H9 (cell line): ENCODE measurements at regions not wholly inside any gene's neighbourhood (a gene's known extent, or its start where the extent isn't known, plus 50 kb on each side); places are given as distances from the start of the nearest gene placed in this dataset.

ENCODE experiments used
- DNase-seq: peaks from one replicate; pipeline ENCODE4 v3.0.0-alpha.2; 2017
- H2AFZ ChIP-seq: one replicate; pipeline ENCODE4 v1.6.1; 2013; ENCODE audit warnings: mild to moderate bottlenecking, low read length, control low read depth, moderate library complexity
- H2AK5ac ChIP-seq: 2 replicates; pipeline ENCODE4 v1.6.1; 2013; ENCODE audit warnings: low read length, control low read depth, mixed read lengths; ENCODE audit not compliant: insufficient read length
- H2BK120ac ChIP-seq: one replicate; pipeline ENCODE4 v1.6.1; 2013; ENCODE audit warnings: low read depth, mild to moderate bottlenecking, low read length, control low read depth, inconsistent platforms; ENCODE audit not compliant: poor library complexity, severe bottlenecking
- H2BK12ac ChIP-seq: 2 replicates; pipeline ENCODE4 v1.6.1; 2013; ENCODE audit warnings: low read length, control low read depth, mixed read lengths, low read depth; ENCODE audit not compliant: insufficient read length
- H2BK15ac ChIP-seq: 2 replicates; pipeline ENCODE4 v1.6.1; 2013; ENCODE audit warnings: low read depth, low read length, control low read depth
- H2BK20ac ChIP-seq: one replicate; pipeline ENCODE4 v1.6.1; 2013; ENCODE audit warnings: low read depth, mild to moderate bottlenecking, low read length, control low read depth, inconsistent platforms; ENCODE audit not compliant: poor library complexity, severe bottlenecking
- H2BK5ac ChIP-seq: 2 replicates; pipeline ENCODE4 v1.6.1; 2013; ENCODE audit warnings: low read length, control low read depth, mixed read lengths; ENCODE audit not compliant: insufficient read length
- H3K14ac ChIP-seq: 2 replicates; pipeline ENCODE4 v1.6.1; 2013; ENCODE audit warnings: low read length, control low read depth; ENCODE audit not compliant: insufficient read depth
- H3K18ac ChIP-seq: 2 replicates; pipeline ENCODE4 v1.6.1; 2013; ENCODE audit warnings: low read depth, mild to moderate bottlenecking, mixed read lengths, low read length, control low read depth; ENCODE audit not compliant: insufficient read length
- H3K23ac ChIP-seq: 2 replicates; pipeline ENCODE4 v1.6.1; 2013; ENCODE audit warnings: low read length, control low read depth, mixed read lengths, low read depth; ENCODE audit not compliant: insufficient read length
- H3K23me2 ChIP-seq: 2 replicates; pipeline ENCODE4 v1.6.1; 2013; ENCODE audit warnings: low read depth, mild to moderate bottlenecking, mixed read lengths, low read length, control low read depth; ENCODE audit not compliant: insufficient read length, poor library complexity, severe bottlenecking
- H3K27ac ChIP-seq: 2 replicates; pipeline ENCODE4 v1.5.1; 2013; ENCODE audit warnings: low read length, control low read depth, mixed read lengths, low read depth; ENCODE audit not compliant: insufficient read length
- H3K27me3 ChIP-seq: 2 replicates; pipeline ENCODE4 v1.6.1; 2013; ENCODE audit warnings: low read length, control low read depth, inconsistent platforms; ENCODE audit not compliant: insufficient read depth
- H3K4ac ChIP-seq: 2 replicates; pipeline ENCODE4 v1.6.1; 2013; ENCODE audit warnings: low read depth, mild to moderate bottlenecking, control low read depth, inconsistent platforms, low read length, moderate library complexity
- H3K4me1 ChIP-seq: 2 replicates; pipeline ENCODE4 v1.6.1; 2013; ENCODE audit warnings: low read length, control low read depth, inconsistent platforms; ENCODE audit not compliant: insufficient read depth
- H3K4me2 ChIP-seq: 2 replicates; pipeline ENCODE4 v1.6.1; 2013; ENCODE audit warnings: low read length, control low read depth, mixed read lengths; ENCODE audit not compliant: insufficient read length, insufficient read depth
- H3K56ac ChIP-seq: 2 replicates; pipeline ENCODE4 v1.6.1; 2013; ENCODE audit warnings: low read depth, mild to moderate bottlenecking, mixed read lengths, low read length, control low read depth; ENCODE audit not compliant: insufficient read length
- H3K79me1 ChIP-seq: 2 replicates; pipeline ENCODE4 v1.6.1; 2013; ENCODE audit warnings: low read depth, mild to moderate bottlenecking, moderate library complexity, low read length, control low read depth, inconsistent platforms; ENCODE audit not compliant: insufficient read depth, poor library complexity, severe bottlenecking
- H3K79me2 ChIP-seq: 2 replicates; pipeline ENCODE4 v1.6.1; 2013; ENCODE audit warnings: low read length, control low read depth, inconsistent platforms; ENCODE audit not compliant: insufficient read depth
- H3K9ac ChIP-seq: 2 replicates; pipeline ENCODE4 v1.6.1; 2013; ENCODE audit warnings: low read length, control low read depth, mixed read lengths; ENCODE audit not compliant: insufficient read length; ENCODE audit errors: extremely low read depth
- H3K9me3 ChIP-seq: one replicate; pipeline ENCODE4 v1.6.1; 2013; ENCODE audit warnings: low read depth, low read length, inconsistent platforms; ENCODE audit not compliant: control insufficient read depth
- H3T11ph ChIP-seq: one replicate; pipeline ENCODE4 v1.6.1; 2013; ENCODE audit warnings: mild to moderate bottlenecking, low read length, control low read depth, inconsistent platforms
- H4K20me1 ChIP-seq: one replicate; pipeline ENCODE4 v1.6.1; 2013; ENCODE audit not compliant: control insufficient read depth, insufficient read length, insufficient read depth
- H4K5ac ChIP-seq: 2 replicates; pipeline ENCODE4 v1.6.1; 2013; ENCODE audit warnings: low read depth, mild to moderate bottlenecking, mixed read lengths, low read length, control low read depth; ENCODE audit not compliant: insufficient read length
- H4K8ac ChIP-seq: replicated peaks from 2 replicates; pipeline ENCODE4 v1.6.1; 2013; ENCODE audit warnings: low read length, control low read depth, mixed read lengths, low read depth; ENCODE audit not compliant: insufficient read length
- H4K91ac ChIP-seq: 2 replicates; pipeline ENCODE4 v1.6.1; 2013; ENCODE audit warnings: low read depth, mild to moderate bottlenecking, moderate library complexity, mixed read lengths, low read length, control low read depth; ENCODE audit not compliant: insufficient read length
- H3K27ac Mint-ChIP-seq, 3 experiments: 2 replicates in 2 of 3; 3 replicates in 1 of 3; pipeline ENCODE4 v1.8.0; 2020 to 2021; ENCODE audit warnings: mixed read lengths in 3 of 3, mild to moderate bottlenecking in 1 of 3, moderate library complexity in 1 of 3
- H3K27me3 Mint-ChIP-seq: 2 replicates; pipeline ENCODE4 v1.8.0; 2021; ENCODE audit warnings: low read depth, mild to moderate bottlenecking, moderate library complexity, mixed read lengths
- H3K36me3 Mint-ChIP-seq, 3 experiments: 2 replicates in 2 of 3; 3 replicates in 1 of 3; pipeline ENCODE4 v1.8.0; 2020 to 2021; ENCODE audit warnings: low read depth in 3 of 3, mixed read lengths in 3 of 3; ENCODE audit not compliant: insufficient read depth in 1 of 3
- H3K4me1 Mint-ChIP-seq, 2 experiments: 2 replicates each; pipeline ENCODE4 v1.8.0; 2020; ENCODE audit warnings: mixed read lengths in 2 of 2
- H3K4me3 Mint-ChIP-seq, 2 experiments: 2 replicates in 1 of 2; 3 replicates in 1 of 2; pipeline ENCODE4 v1.8.0; 2020 to 2021; ENCODE audit warnings: mild to moderate bottlenecking in 2 of 2, mixed read lengths in 2 of 2, moderate library complexity in 1 of 2
- H3K9me3 Mint-ChIP-seq, 2 experiments: 2 replicates in 1 of 2; 3 replicates in 1 of 2; pipeline ENCODE4 v1.8.0; 2020; ENCODE audit warnings: mild to moderate bottlenecking in 2 of 2, mixed read lengths in 2 of 2, moderate library complexity in 1 of 2
- WGBS: extraction: QIAGEN DNeasy Blood & Tissue Kit; methylation state at CpG from one replicate; pipeline ENCODE4 v1.1.7; 2013; ENCODE audit warnings: missing lambda C conversion rate, low lambda C conversion rate, mixed read lengths; ENCODE audit not compliant: insufficient read length; ENCODE audit errors: extremely low coverage; 5-methylcytosine and 5-hydroxymethylcytosine counted together
- TF ChIP-seq, protein P1 (sequence below): fragments of 200-600 bp; sonication (generic); conservative IDR thresholded peaks from 3 replicates; pipeline ENCODE4 v1.8.0; 2021; ENCODE audit warnings: antibody characterized with exemption, mild to moderate bottlenecking

DNA sequence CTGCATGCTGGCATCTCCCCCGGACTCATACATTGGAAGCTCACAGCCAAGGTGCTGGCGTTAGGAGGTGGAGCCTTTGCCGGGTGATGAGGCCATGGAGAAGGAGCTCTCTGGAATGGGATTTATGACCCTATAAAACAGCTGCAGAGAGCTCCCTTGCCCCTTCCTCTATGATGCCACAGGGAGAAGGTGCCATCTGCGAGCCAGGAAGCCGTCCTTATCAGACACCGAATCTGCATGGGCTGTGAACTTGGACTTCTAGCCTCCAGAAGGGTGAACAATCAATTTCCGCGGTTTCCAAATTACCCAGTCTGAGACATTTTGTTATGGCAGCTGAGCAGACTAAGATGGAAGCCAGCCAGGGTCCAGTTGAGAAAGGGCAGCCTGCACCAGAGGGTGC lies 381.2 kb upstream of the IRX1 start:
- H3K4me3 Mint-ChIP-seq = no peak overlapping the region
- no peak overlapping the region for H3T11ph ChIP-seq

More for the DNA sequence above, 381.2 kb upstream of the IRX1 start:
- TF ChIP-seq, protein P1, sequence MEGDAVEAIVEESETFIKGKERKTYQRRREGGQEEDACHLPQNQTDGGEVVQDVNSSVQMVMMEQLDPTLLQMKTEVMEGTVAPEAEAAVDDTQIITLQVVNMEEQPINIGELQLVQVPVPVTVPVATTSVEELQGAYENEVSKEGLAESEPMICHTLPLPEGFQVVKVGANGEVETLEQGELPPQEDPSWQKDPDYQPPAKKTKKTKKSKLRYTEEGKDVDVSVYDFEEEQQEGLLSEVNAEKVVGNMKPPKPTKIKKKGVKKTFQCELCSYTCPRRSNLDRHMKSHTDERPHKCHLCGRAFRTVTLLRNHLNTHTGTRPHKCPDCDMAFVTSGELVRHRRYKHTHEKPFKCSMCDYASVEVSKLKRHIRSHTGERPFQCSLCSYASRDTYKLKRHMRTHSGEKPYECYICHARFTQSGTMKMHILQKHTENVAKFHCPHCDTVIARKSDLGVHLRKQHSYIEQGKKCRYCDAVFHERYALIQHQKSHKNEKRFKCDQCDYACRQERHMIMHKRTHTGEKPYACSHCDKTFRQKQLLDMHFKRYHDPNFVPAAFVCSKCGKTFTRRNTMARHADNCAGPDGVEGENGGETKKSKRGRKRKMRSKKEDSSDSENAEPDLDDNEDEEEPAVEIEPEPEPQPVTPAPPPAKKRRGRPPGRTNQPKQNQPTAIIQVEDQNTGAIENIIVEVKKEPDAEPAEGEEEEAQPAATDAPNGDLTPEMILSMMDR = no peak
- no peak for DNase-seq
- H2AFZ ChIP-seq = no peak overlapping the region
- no peaks in the 10 kb centered on the region for H3K79me2 ChIP-seq
- H3K4me1 Mint-ChIP-seq = peaks cover 3 to 5% of the 10 kb centered on the region in 2 experiments; a peak in 2 of 4 replicates
- no peak overlapping the region for H4K8ac ChIP-seq
- H3K23me2 ChIP-seq = no peaks in the 10 kb centered on the region
- H2BK5ac ChIP-seq = no peak overlapping the region
- H3K27ac ChIP-seq = no peak overlapping the region
- no peak overlapping the region for H2BK120ac ChIP-seq
- H3K56ac ChIP-seq = no peak overlapping the region
- H3K36me3 Mint-ChIP-seq = no peaks in the 10 kb centered on the region
- H2AK5ac ChIP-seq = no peak overlapping the region
- no peaks in the 10 kb centered on the region for H4K20me1 ChIP-seq
- H4K91ac ChIP-seq = no peak overlapping the region
- no peak overlapping the region for H3K4me2 ChIP-seq
- H3K9me3 Mint-ChIP-seq = no peaks in the 10 kb centered on the region
- H3K4me1 ChIP-seq = no peaks in the 10 kb centered on the region
- no peak overlapping the region for H4K5ac ChIP-seq
- peaks cover 1% of the 10 kb centered on the region for H3K27me3 Mint-ChIP-seq
- no peak overlapping the region for H2BK12ac ChIP-seq
- WGBS = no CpG with 5 or more reads among the region's 8 CpGs
- H3K18ac ChIP-seq = no peak overlapping the region
- H3K27ac Mint-ChIP-seq = no peak overlapping the region
- no peaks in the 10 kb centered on the region for H3K27me3 ChIP-seq
- H3K14ac ChIP-seq = no peak overlapping the region
- H2BK20ac ChIP-seq = no peak overlapping the region
- H3K23ac ChIP-seq = no peak overlapping the region
- no peaks in the 10 kb centered on the region for H3K79me1 ChIP-seq
- H3K9ac ChIP-seq = no peak overlapping the region
- no peak overlapping the region for H2BK15ac ChIP-seq
- no peak overlapping the region for H3K4ac ChIP-seq
- H3K9me3 ChIP-seq = no peaks in the 10 kb centered on the region
